Stomach (tissue), 4 donors: ENCODE measurements at regions not wholly inside any gene's neighbourhood (a gene's known extent, or its start where the extent isn't known, plus 50 kb on each side); places are given as distances from the start of the nearest gene placed in this dataset.

ENCODE experiments used
- POLR2A ChIP-seq, 4 donors: fragments of 450-650 bp; IDR thresholded peaks; one replicate each; pipeline ENCODE4 v1.6.1; 2016; ENCODE audit warnings: antibody characterized with exemption in 4 of 4, control low read depth in 2 of 4, mild to moderate bottlenecking in 1 of 4, moderate library complexity in 1 of 4
- TF ChIP-seq, protein P1 (sequence below), 7 experiments: fragments of 450-650 bp in 4 of 7; fragments of 200-600 bp in 3 of 7; sonication (generic) in 3 of 7; IDR thresholded peaks; one replicate each; pipeline ENCODE4 v1.5.1; 2016 to 2019; ENCODE audit warnings: antibody characterized with exemption in 7 of 7, control low read depth in 2 of 7, mild to moderate bottlenecking in 1 of 7

DNA sequence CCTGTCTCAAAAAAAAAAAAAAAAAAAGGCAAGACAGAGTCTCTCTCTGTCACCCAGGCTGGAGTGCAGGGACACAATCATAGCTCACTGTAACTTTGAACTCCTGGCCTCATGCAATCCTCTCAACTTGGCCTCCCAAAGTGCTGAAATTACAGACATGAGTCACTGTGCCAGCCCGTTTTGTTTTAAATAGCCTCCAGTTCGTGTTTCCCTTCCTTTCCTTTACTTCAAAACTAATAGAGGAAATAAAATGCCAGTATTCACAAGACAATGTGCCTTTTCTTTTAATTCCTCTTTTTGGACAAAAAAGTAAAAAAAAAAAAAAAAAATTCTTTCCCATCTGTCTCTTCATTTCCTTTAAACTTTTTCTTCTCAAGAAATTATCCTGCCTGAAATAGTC is 54.5 kb upstream of the ACMSD start:
- no peak for TF ChIP-seq POLR2A (IDR thresholded peaks at IDR 0.05)
- TF ChIP-seq, protein P1, sequence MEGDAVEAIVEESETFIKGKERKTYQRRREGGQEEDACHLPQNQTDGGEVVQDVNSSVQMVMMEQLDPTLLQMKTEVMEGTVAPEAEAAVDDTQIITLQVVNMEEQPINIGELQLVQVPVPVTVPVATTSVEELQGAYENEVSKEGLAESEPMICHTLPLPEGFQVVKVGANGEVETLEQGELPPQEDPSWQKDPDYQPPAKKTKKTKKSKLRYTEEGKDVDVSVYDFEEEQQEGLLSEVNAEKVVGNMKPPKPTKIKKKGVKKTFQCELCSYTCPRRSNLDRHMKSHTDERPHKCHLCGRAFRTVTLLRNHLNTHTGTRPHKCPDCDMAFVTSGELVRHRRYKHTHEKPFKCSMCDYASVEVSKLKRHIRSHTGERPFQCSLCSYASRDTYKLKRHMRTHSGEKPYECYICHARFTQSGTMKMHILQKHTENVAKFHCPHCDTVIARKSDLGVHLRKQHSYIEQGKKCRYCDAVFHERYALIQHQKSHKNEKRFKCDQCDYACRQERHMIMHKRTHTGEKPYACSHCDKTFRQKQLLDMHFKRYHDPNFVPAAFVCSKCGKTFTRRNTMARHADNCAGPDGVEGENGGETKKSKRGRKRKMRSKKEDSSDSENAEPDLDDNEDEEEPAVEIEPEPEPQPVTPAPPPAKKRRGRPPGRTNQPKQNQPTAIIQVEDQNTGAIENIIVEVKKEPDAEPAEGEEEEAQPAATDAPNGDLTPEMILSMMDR (IDR thresholded peaks at IDR 0.05), result no peak
